OCI-LY1 (cell line): ENCODE measurements at regions not wholly inside any gene's neighbourhood (a gene's known extent, or its start where the extent isn't known, plus 50 kb on each side); places are given as distances from the start of the nearest gene placed in this dataset.

Experiments
- H2AFZ ChIP-seq: fragments of 200-600 bp; sonication (generic), shearing (Covaris generic); 2 replicates; pipeline ENCODE4 v1.6.0; 2014; ENCODE audit warnings: antibody characterized with exemption, mild to moderate bottlenecking, low read length
- H3F3A ChIP-seq: fragments of 200-600 bp; sonication (generic), shearing (Covaris generic); 2 replicates; pipeline ENCODE4 v1.6.0; 2014; ENCODE audit warnings: mild to moderate bottlenecking, antibody characterized with exemption, low read length, moderate library complexity; ENCODE audit not compliant: insufficient read depth
- H3K27ac ChIP-seq: fragments of 200-600 bp; sonication (generic); 2 replicates; pipeline ENCODE4 v1.5.1; 2014; ENCODE audit warnings: low read length, mixed run types, mild to moderate bottlenecking, low read depth; ENCODE audit not compliant: poor library complexity, severe bottlenecking
- H3K27me3 ChIP-seq: fragments of 200-600 bp; sonication (generic); 2 replicates; pipeline ENCODE4 v1.6.0; 2014; ENCODE audit warnings: antibody characterized with exemption, mild to moderate bottlenecking, low read length, moderate library complexity; ENCODE audit not compliant: insufficient read depth
- H3K36me3 ChIP-seq: fragments of 200-600 bp; sonication (generic); 2 replicates; pipeline ENCODE4 v1.6.1; 2014; ENCODE audit warnings: mild to moderate bottlenecking, antibody characterized with exemption, low read length, moderate library complexity, mixed read lengths; ENCODE audit not compliant: insufficient read depth
- H3K4me1 ChIP-seq: fragments of 200-600 bp; sonication (generic); 2 replicates; pipeline ENCODE4 v1.5.1; 2014; ENCODE audit warnings: mild to moderate bottlenecking, low read length, moderate library complexity; ENCODE audit not compliant: insufficient read depth, severe bottlenecking
- H3K4me2 ChIP-seq: fragments of 200-600 bp; sonication (generic), shearing (Covaris generic); 2 replicates; pipeline ENCODE4 v1.6.1; 2014; ENCODE audit warnings: low read length
- H3K4me3 ChIP-seq: fragments of 200-600 bp; sonication (generic); 2 replicates; pipeline ENCODE4 v1.5.1; 2014; ENCODE audit warnings: low read length, low read depth, mild to moderate bottlenecking, mixed read lengths; ENCODE audit not compliant: poor library complexity, severe bottlenecking
- H3K79me2 ChIP-seq: fragments of 200-600 bp; shearing (Covaris generic); 2 replicates; pipeline ENCODE4 v1.6.1; 2016; ENCODE audit warnings: mixed run types, low read length, mixed read lengths; ENCODE audit not compliant: insufficient read depth
- H3K9ac ChIP-seq: fragments of 200-600 bp; sonication (generic), shearing (Covaris generic); 2 replicates; pipeline ENCODE4 v1.6.1; 2014; ENCODE audit warnings: mild to moderate bottlenecking, low read length, mixed read lengths
- H3K9me2 ChIP-seq: fragments of 200-600 bp; sonication (generic), shearing (Covaris generic); 2 replicates; pipeline ENCODE4 v1.6.1; 2014; ENCODE audit warnings: low read depth, mild to moderate bottlenecking, low read length, mixed read lengths
- H3K9me3 ChIP-seq: fragments of 200-600 bp; shearing (Covaris generic); 2 replicates; pipeline ENCODE4 v1.6.1; 2014; ENCODE audit warnings: low read length, mixed read lengths
- H4K20me1 ChIP-seq: fragments of 200-600 bp; sonication (generic), shearing (Covaris generic); 2 replicates; pipeline ENCODE4 v1.6.0; 2016; ENCODE audit warnings: mild to moderate bottlenecking, low read length; ENCODE audit not compliant: insufficient read depth
- EZH2 ChIP-seq: fragments of 200-600 bp; sonication (generic), shearing (Covaris generic); IDR thresholded peaks from 2 replicates; pipeline ENCODE4 v1.8.0; 2017; ENCODE audit warnings: borderline replicate concordance, mixed run types, mild to moderate bottlenecking, antibody characterized with exemption, low read length, moderate library complexity, mixed read lengths
- TF ChIP-seq, protein P1 (sequence below): fragments of 200-600 bp; sonication (generic), shearing (Covaris generic); IDR thresholded peaks from 2 replicates; pipeline ENCODE4 v1.5.1; 2017; ENCODE audit warnings: mild to moderate bottlenecking, antibody characterized with exemption, low read length, moderate library complexity, mixed read lengths

DNA sequence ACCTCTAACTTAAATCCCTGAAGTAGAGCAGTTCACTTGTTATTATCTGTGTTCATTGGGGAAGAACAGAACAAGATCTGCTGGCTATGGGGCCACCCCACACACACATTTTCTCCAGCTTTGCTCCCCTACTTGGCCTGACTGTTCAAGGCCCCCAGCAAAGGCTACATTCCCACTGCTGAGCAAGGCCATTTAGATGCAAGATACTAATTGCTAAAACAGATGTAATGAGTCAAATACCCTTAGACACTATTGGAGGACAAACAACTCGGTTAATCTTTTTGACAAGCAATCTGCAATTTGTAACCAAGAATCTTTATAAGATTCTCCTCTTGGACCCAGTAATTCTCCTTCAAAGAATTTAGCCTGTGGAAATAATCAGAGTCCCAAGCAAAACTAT is 67.7 kb downstream of the NAV1 start:
- no peaks in the 10 kb centered on the region for H4K20me1 ChIP-seq
- H3K36me3 ChIP-seq: no peaks in the 10 kb centered on the region
- H3K9me2 ChIP-seq: no peaks in the 10 kb centered on the region
- no peaks in the 10 kb centered on the region for H3K9me3 ChIP-seq
- no peak overlapping the region for H3K9ac ChIP-seq
- H3K4me3 ChIP-seq: no peak overlapping the region
- H2AFZ ChIP-seq: no peak overlapping the region
- no peaks in the 10 kb centered on the region for H3K79me2 ChIP-seq
- no peak overlapping the region for H3K27ac ChIP-seq
- no peak for TF ChIP-seq EZH2
- TF ChIP-seq, protein P1, sequence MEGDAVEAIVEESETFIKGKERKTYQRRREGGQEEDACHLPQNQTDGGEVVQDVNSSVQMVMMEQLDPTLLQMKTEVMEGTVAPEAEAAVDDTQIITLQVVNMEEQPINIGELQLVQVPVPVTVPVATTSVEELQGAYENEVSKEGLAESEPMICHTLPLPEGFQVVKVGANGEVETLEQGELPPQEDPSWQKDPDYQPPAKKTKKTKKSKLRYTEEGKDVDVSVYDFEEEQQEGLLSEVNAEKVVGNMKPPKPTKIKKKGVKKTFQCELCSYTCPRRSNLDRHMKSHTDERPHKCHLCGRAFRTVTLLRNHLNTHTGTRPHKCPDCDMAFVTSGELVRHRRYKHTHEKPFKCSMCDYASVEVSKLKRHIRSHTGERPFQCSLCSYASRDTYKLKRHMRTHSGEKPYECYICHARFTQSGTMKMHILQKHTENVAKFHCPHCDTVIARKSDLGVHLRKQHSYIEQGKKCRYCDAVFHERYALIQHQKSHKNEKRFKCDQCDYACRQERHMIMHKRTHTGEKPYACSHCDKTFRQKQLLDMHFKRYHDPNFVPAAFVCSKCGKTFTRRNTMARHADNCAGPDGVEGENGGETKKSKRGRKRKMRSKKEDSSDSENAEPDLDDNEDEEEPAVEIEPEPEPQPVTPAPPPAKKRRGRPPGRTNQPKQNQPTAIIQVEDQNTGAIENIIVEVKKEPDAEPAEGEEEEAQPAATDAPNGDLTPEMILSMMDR: no peak
- no peaks in the 10 kb centered on the region for H3K4me1 ChIP-seq
- H3F3A ChIP-seq: no peaks in the 10 kb centered on the region
- H3K27me3 ChIP-seq: no peaks in the 10 kb centered on the region
- no peak overlapping the region for H3K4me2 ChIP-seq

- Histone ChIP-seq H3K9me3 (no peaks in the 10 kb centered on the region), H3K4me1 (no peaks in the 10 kb centered on the region), H3K4me3 (no peak overlapping the region), H2AFZ (no peak overlapping the region), H4K20me1 (no peaks in the 10 kb centered on the region), H3K27me3 (no peaks in the 10 kb centered on the region), H3K36me3 (no peaks in the 10 kb centered on the region), H3K9me2 (no peaks in the 10 kb centered on the region), H3K4me2 (no peak overlapping the region), H3K9ac (no peak overlapping the region), H3F3A (no peaks in the 10 kb centered on the region), H3K79me2 (no peaks in the 10 kb centered on the region), H3K27ac (no peak overlapping the region)
- TF ChIP-seq, protein P1: no peak
- TF ChIP-seq EZH2: no peak
These were observed 69.9 kb downstream of the NAV1 start for GRCh38 chr1:201608635-201609395.

GRCh38 chr1:201609661-201610318 is 70.9 kb downstream of the NAV1 start:
- no peaks in the 10 kb centered on the region for H3K36me3 ChIP-seq
- H3K4me3 ChIP-seq: no peak overlapping the region
- no peak overlapping the region for H3K9ac ChIP-seq
- H3K9me3 ChIP-seq: no peaks in the 10 kb centered on the region
- TF ChIP-seq, protein P1: no peak
- no peak for TF ChIP-seq EZH2
- H4K20me1 ChIP-seq: no peaks in the 10 kb centered on the region
- no peak overlapping the region for H3K27ac ChIP-seq
- no peaks in the 10 kb centered on the region for H3K9me2 ChIP-seq
- H3K4me2 ChIP-seq: no peak overlapping the region
- H3K27me3 ChIP-seq: no peaks in the 10 kb centered on the region
- H3K4me1 ChIP-seq: no peaks in the 10 kb centered on the region
- H3F3A ChIP-seq: no peaks in the 10 kb centered on the region
- no peaks in the 10 kb centered on the region for H3K79me2 ChIP-seq
- H2AFZ ChIP-seq: no peak overlapping the region
